ENCODE measurements at regions not wholly inside any gene's neighbourhood (a gene's known extent, or its start where the extent isn't known, plus 50 kb on each side); places are given as distances from the start of the nearest gene placed in this dataset.

DNA sequence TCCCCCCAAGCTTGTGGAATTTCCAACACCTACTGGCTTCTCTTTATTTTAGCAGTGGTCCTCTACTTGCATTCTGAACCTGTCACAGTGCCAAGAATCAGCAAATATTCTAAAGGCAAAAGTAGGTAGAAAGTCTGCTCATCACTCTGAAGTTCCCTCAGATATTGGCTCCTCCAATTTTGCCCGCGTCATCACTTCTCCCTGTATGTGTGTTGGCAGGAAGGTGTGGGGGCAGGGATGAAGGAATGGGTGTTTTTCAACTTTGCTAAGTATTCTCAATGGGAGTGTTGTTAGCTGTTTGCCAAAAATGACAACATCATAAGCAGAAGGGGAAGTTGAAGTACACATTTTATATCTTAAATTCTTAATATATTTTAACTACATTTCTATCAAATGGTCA, 226.2 kb downstream of the POLR1F start (continued):
- no peak for TF ChIP-seq CREB1 (CRISPR knock-in tag; IDR thresholded peaks at IDR 0.05; ENCODE audit: low read depth)

DNA sequence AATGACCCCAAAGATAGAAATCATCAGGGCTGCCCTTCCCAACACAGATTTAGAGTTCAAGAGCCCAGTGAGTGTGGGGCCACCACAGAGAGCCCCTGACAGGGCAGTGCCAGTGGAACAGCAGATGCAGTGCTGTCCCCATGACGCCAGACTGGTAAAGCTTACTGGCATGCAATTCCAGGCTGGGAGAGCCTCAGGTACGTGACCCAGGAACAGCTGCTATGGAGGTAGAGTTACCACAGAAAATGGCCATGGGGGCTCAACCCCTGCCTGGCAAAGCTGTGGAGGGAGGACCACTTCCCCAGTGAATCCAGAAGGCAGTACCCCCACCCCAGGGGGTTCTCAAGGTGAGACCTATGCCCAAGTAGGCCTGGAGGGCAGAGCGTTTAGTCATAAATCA, 228.5 kb downstream of the POLR1F start:
- Histone ChIP-seq H3K9me2 (ENCODE audit: insufficient read depth) (no peaks in the 10 kb centered on the region), H3K4me1 (ENCODE audit: insufficient read depth) (0 out of 2 replicates have a peak, but pooled peaks cover 4% of the 10 kb centered on the region), H3K79me2 (replicated peaks; ENCODE audit: insufficient read depth) (no peaks in the 10 kb centered on the region), H3K27me3 (ENCODE audit: insufficient read depth) (no peaks in the 10 kb centered on the region), H3K4me2 (no peak overlapping the region), H4K20me1 (replicated peaks; ENCODE audit: insufficient read depth) (no peaks in the 10 kb centered on the region), H3F3A (replicated peaks; ENCODE audit: low read depth) (no peaks in the 10 kb centered on the region), H3K27ac (ENCODE audit: low read depth) (no peak overlapping the region), H3K36me3 (ENCODE audit: insufficient read depth) (0 out of 2 replicates have a peak, but pooled peaks cover 3% of the 10 kb centered on the region), H2AFZ (no peak overlapping the region), H3K4me3 (no peak overlapping the region)
- Mint-ChIP-seq H3K36me3 (ENCODE audit: low read depth) (peaks cover 4% of the 10 kb centered on the region; the same call in 1 of the 3 replicates), H3K4me3 (no peak overlapping the region), H3K4me1 (no peaks in the 10 kb centered on the region; the same call in 2 of the 3 replicates), H3K9me3 (peaks cover 15% of the 10 kb centered on the region), H3K27me3 (ENCODE audit: insufficient read depth, low read depth, poor library complexity) (no peaks in the 10 kb centered on the region), H3K27ac (no peak overlapping the region)
- ATAC-seq (no peak), DNase-seq (ENCODE audit: low spot score) (no peak)
- TF ChIP-seq, protein P1, sequence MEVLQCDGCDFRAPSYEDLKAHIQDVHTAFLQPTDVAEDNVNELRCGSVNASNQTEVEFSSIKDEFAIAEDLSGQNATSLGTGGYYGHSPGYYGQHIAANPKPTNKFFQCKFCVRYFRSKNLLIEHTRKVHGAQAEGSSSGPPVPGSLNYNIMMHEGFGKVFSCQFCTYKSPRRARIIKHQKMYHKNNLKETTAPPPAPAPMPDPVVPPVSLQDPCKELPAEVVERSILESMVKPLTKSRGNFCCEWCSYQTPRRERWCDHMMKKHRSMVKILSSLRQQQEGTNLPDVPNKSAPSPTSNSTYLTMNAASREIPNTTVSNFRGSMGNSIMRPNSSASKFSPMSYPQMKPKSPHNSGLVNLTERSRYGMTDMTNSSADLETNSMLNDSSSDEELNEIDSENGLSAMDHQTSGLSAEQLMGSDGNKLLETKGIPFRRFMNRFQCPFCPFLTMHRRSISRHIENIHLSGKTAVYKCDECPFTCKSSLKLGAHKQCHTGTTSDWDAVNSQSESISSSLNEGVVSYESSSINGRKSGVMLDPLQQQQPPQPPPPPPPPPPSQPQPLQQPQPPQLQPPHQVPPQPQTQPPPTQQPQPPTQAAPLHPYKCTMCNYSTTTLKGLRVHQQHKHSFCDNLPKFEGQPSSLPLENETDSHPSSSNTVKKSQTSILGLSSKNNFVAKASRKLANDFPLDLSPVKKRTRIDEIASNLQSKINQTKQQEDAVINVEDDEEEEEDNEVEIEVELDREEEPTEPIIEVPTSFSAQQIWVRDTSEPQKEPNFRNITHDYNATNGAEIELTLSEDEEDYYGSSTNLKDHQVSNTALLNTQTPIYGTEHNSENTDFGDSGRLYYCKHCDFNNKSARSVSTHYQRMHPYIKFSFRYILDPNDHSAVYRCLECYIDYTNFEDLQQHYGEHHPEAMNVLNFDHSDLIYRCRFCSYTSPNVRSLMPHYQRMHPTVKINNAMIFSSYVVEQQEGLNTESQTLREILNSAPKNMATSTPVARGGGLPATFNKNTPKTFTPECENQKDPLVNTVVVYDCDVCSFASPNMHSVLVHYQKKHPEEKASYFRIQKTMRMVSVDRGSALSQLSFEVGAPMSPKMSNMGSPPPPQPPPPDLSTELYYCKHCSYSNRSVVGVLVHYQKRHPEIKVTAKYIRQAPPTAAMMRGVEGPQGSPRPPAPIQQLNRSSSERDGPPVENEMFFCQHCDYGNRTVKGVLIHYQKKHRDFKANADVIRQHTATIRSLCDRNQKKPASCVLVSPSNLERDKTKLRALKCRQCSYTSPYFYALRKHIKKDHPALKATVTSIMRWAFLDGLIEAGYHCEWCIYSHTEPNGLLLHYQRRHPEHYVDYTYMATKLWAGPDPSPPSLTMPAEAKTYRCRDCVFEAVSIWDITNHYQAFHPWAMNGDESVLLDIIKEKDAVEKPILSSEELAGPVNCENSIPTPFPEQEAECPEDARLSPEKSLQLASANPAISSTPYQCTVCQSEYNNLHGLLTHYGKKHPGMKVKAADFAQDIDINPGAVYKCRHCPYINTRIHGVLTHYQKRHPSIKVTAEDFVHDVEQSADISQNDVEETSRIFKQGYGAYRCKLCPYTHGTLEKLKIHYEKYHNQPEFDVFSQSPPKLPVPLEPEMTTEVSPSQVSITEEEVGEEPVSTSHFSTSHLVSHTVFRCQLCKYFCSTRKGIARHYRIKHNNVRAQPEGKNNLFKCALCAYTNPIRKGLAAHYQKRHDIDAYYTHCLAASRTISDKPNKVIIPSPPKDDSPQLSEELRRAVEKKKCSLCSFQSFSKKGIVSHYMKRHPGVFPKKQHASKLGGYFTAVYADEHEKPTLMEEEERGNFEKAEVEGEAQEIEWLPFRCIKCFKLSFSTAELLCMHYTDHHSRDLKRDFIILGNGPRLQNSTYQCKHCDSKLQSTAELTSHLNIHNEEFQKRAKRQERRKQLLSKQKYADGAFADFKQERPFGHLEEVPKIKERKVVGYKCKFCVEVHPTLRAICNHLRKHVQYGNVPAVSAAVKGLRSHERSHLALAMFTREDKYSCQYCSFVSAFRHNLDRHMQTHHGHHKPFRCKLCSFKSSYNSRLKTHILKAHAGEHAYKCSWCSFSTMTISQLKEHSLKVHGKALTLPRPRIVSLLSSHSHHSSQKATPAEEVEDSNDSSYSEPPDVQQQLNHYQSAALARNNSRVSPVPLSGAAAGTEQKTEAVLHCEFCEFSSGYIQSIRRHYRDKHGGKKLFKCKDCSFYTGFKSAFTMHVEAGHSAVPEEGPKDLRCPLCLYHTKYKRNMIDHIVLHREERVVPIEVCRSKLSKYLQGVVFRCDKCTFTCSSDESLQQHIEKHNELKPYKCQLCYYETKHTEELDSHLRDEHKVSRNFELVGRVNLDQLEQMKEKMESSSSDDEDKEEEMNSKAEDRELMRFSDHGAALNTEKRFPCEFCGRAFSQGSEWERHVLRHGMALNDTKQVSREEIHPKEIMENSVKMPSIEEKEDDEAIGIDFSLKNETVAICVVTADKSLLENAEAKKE (CRISPR knock-in tag; IDR thresholded peaks at IDR 0.05): no peak
- TF ChIP-seq POLR2AphosphoS5 (IDR thresholded peaks at IDR 0.05; ENCODE audit: low read depth): no peak
- TF ChIP-seq, protein P2, sequence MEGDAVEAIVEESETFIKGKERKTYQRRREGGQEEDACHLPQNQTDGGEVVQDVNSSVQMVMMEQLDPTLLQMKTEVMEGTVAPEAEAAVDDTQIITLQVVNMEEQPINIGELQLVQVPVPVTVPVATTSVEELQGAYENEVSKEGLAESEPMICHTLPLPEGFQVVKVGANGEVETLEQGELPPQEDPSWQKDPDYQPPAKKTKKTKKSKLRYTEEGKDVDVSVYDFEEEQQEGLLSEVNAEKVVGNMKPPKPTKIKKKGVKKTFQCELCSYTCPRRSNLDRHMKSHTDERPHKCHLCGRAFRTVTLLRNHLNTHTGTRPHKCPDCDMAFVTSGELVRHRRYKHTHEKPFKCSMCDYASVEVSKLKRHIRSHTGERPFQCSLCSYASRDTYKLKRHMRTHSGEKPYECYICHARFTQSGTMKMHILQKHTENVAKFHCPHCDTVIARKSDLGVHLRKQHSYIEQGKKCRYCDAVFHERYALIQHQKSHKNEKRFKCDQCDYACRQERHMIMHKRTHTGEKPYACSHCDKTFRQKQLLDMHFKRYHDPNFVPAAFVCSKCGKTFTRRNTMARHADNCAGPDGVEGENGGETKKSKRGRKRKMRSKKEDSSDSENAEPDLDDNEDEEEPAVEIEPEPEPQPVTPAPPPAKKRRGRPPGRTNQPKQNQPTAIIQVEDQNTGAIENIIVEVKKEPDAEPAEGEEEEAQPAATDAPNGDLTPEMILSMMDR (conservative IDR thresholded peaks at IDR 0.05; ENCODE audit: low read depth in 2 of 2): no peak
- TF ChIP-seq CREB1 (CRISPR knock-in tag; IDR thresholded peaks at IDR 0.05; ENCODE audit: low read depth): no peak
- TF ChIP-seq EZH2 (IDR thresholded peaks at IDR 0.05; ENCODE audit: low read depth, unreplicated experiment): no peak
- TF ChIP-seq, protein P3, sequence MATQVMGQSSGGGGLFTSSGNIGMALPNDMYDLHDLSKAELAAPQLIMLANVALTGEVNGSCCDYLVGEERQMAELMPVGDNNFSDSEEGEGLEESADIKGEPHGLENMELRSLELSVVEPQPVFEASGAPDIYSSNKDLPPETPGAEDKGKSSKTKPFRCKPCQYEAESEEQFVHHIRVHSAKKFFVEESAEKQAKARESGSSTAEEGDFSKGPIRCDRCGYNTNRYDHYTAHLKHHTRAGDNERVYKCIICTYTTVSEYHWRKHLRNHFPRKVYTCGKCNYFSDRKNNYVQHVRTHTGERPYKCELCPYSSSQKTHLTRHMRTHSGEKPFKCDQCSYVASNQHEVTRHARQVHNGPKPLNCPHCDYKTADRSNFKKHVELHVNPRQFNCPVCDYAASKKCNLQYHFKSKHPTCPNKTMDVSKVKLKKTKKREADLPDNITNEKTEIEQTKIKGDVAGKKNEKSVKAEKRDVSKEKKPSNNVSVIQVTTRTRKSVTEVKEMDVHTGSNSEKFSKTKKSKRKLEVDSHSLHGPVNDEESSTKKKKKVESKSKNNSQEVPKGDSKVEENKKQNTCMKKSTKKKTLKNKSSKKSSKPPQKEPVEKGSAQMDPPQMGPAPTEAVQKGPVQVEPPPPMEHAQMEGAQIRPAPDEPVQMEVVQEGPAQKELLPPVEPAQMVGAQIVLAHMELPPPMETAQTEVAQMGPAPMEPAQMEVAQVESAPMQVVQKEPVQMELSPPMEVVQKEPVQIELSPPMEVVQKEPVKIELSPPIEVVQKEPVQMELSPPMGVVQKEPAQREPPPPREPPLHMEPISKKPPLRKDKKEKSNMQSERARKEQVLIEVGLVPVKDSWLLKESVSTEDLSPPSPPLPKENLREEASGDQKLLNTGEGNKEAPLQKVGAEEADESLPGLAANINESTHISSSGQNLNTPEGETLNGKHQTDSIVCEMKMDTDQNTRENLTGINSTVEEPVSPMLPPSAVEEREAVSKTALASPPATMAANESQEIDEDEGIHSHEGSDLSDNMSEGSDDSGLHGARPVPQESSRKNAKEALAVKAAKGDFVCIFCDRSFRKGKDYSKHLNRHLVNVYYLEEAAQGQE (IDR thresholded peaks at IDR 0.05; ENCODE audit: unreplicated experiment): no peak
- TF ChIP-seq JUNB (IDR thresholded peaks at IDR 0.05; ENCODE audit: unreplicated experiment): no peak
